ENCODE measurements at regions not wholly inside any gene's neighbourhood (a gene's known extent, or its start where the extent isn't known, plus 50 kb on each side); places are given as distances from the start of the nearest gene placed in this dataset.

DNA sequence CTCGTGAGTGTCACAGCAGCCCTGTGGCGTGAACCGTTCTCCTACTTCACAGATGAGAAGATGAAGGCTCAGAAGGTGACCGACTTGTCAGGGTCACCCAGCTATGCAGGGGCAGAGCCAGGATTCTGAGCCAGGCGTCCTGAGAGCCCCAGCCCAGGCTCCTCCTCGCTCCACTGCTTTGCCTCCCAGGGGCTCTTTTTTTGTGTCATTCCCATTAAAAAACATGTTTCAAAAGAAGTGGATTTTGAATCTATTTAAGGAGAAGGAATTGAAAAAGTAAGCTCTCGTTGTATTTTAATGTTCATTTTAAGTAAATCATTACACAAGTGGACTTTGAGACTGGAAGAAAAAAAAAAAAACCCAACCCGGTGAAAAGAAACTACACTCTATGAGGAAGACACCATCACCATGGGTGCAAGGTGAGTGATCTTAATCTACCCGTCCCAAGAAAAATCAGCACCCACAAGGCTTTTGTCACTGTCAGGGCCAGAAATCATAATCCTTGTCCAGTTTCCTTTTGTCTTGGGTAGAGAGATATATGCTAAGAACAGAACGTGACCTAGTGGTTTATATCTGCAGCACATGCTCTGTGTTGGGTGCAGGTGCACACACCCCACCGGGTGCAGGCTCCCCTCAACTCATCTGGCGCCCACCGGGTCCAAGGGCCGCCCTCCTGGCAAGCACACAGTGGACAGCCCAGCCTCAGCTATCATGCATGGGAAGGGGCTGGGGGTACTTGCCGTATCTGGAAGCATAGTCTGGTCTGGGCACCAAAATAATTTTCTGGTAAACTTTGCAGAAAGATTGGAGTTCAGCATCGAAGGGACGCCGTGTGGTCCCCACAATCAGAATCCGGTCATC lies 73.5 kb upstream of the ASB18 start (continued):
- TF ChIP-seq DZIP1 (CRISPR knock-in tag; IDR thresholded peaks at IDR 0.05) = no peak
- no peak for TF ChIP-seq MLLT10 (CRISPR knock-in tag; IDR thresholded peaks at IDR 0.05)
- TF ChIP-seq, protein P1, sequence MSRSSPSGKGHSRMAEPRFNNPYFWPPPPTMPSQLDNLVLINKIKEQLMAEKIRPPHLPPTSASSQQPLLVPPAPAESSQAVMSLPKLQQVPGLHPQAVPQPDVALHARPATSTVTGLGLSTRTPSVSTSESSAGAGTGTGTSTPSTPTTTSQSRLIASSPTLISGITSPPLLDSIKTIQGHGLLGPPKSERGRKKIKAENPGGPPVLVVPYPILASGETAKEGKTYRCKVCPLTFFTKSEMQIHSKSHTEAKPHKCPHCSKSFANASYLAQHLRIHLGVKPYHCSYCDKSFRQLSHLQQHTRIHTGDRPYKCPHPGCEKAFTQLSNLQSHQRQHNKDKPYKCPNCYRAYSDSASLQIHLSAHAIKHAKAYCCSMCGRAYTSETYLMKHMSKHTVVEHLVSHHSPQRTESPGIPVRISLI (CRISPR knock-in tag; IDR thresholded peaks at IDR 0.05; ENCODE audit: borderline replicate concordance) = 0 out of 2 replicates have a peak, but pooled peaks have one; percentile 35
- TF ChIP-seq TCF12 (IDR thresholded peaks at IDR 0.05) = no peak
- no peak for TF ChIP-seq TCF12 (CRISPR knock-in tag; IDR thresholded peaks at IDR 0.05)
- no peak for TF ChIP-seq GRHL1 (CRISPR knock-in tag; conservative IDR thresholded peaks at IDR 0.05)
- TF ChIP-seq HIVEP1 (CRISPR knock-in tag; IDR thresholded peaks at IDR 0.05) = no peak
- no peak for TF ChIP-seq ZMYM4 (CRISPR knock-in tag; IDR thresholded peaks at IDR 0.05)
- TF ChIP-seq STAT5B (CRISPR knock-in tag; IDR thresholded peaks at IDR 0.05) = no peak
- no peak for TF ChIP-seq MTF2 (CRISPR knock-in tag; IDR thresholded peaks at IDR 0.05; ENCODE audit: borderline replicate concordance)
- TF ChIP-seq, protein P2, sequence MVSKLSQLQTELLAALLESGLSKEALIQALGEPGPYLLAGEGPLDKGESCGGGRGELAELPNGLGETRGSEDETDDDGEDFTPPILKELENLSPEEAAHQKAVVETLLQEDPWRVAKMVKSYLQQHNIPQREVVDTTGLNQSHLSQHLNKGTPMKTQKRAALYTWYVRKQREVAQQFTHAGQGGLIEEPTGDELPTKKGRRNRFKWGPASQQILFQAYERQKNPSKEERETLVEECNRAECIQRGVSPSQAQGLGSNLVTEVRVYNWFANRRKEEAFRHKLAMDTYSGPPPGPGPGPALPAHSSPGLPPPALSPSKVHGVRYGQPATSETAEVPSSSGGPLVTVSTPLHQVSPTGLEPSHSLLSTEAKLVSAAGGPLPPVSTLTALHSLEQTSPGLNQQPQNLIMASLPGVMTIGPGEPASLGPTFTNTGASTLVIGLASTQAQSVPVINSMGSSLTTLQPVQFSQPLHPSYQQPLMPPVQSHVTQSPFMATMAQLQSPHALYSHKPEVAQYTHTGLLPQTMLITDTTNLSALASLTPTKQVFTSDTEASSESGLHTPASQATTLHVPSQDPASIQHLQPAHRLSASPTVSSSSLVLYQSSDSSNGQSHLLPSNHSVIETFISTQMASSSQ (IDR thresholded peaks at IDR 0.05; ENCODE audit: low read depth) = 0 out of 2 replicates have a peak, but pooled peaks have one; percentile 32
- TF ChIP-seq, protein P2 (CRISPR knock-in tag; IDR thresholded peaks at IDR 0.05; ENCODE audit: borderline replicate concordance) = no peak
- no peak for TF ChIP-seq KDM1A (CRISPR knock-in tag; IDR thresholded peaks at IDR 0.05)
